GM19351 (cell line): ENCODE measurements at regions not wholly inside any gene's neighbourhood (a gene's known extent, or its start where the extent isn't known, plus 50 kb on each side); places are given as distances from the start of the nearest gene placed in this dataset.
A peak's percentile ranks its signal among the peaks of the same experiment; 100 is the strongest.
"Not testable (repeated sequence)": the region's sequence is repeated elsewhere in the genome, so short reads cannot be mapped to it uniquely, and the experiment has no call there.

Experiments
- ATAC-seq: cut with Tn5 transposase; IDR thresholded peaks from one replicate; pipeline ENCODE4 v1.9.1; 2021; ENCODE audit warnings: mild to moderate bottlenecking, moderate library complexity; ENCODE audit not compliant: unreplicated experiment

- no peak for ATAC-seq
These were observed 165.9 kb upstream of the ARHGAP5 start for GRCh38 chr14:31911160-31911559.

- ATAC-seq, result no peak
These were observed 163.7 kb upstream of the ARHGAP5 start for GRCh38 chr14:31913370-31913769.

DNA sequence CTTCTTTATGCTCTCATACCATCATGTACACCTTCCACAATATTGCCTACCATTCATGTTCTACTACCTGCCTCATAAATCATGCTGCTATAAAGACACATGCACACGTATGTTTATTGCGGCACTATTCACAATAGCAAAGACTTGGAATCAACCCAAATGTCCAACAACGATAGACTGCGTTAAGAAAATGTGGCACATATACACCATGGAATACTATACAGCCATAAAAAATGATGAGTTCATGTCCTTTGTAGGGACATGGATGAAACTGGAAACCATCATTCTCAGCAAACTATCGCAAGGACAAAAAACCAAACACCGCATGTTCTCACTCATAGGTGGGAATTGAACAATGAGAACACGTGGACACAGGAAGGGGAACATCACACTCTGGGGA is 158.8 kb upstream of the ARHGAP5 start:
- ATAC-seq, result not testable (repeated sequence)

GRCh38 chr14:31920001-31920400 is 157.1 kb upstream of the ARHGAP5 start:
- no peak for ATAC-seq

DNA sequence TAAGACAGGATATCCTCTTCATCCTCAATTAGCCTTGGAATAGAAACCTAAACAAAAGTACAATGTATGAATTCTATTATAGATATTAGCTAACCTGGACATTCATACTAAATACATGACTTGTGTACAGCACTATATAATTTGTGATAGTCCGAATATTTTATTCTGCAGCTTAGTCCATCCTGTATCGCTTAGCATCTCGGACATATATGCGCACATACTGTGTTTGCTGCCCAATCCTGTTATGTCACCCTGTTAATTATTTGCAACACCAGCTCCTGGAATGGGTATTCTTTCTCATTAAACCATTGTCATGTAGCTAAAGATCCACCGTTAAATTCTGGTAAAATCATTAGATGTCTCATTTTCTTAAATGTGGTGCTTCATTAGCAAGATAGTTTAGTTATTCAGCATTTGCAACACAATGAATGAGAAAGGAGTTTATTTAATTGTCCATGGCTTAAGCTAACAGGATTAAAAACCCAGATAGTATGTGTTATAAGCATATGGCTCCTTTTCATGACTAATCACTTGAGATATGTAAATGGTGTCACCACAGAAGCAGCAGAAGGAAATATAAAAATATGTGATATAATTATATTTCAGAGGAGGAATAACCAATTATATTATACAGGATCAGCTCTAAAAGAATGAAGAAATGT is 156.0 kb upstream of the ARHGAP5 start:
- ATAC-seq, result no peak

- ATAC-seq, result no peak
These were observed 155.4 kb upstream of the ARHGAP5 start for GRCh38 chr14:31921721-31922120.

DNA sequence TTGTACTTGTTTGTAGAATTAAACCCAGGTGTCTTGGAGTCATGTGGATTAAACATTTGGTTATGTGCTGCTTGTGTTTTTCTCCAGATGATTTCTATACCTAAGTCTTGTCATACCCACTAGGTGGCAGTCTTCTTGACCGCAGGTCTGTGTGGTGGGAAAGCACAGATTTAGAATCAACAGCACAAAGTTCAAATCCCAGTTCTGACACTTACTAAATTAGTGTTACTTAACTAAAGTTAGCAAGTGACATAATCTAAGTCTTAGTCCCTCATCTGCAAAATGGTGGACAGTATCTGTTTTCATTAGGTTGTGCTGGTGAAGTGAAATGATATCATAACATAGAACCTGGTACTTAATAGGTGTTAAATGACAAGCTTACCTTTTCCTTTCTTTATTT is 151.0 kb upstream of the ARHGAP5 start:
- peak; percentile 69 for ATAC-seq

GRCh38 chr14:31926652-31927347 is 150.3 kb upstream of the ARHGAP5 start:
- no peak for ATAC-seq

DNA sequence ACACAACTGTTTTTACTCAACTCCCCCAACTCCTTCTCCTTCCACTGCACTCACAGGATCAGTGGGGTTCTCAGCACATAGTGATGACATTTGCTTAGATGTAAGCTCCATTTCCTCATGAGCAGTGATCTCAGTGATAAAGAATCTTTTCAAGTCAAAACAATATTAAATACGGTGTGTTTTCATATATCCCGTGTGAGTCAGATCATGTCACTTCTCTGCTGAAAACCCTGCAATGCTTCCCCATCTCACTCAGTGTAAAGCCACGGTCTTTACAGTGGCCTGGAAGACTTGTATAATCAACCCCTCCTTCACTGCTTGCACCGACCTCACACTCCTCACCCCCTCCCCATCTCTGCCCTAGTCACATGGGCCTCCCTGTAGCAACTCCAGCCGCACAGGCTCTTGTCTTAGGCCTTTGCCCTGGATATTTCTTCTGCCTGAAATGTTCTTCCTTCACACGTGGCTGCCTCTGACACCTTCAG is 149.7 kb upstream of the ARHGAP5 start:
- ATAC-seq, result no peak

- ATAC-seq, result no peak
These were observed 147.0 kb upstream of the ARHGAP5 start for GRCh38 chr14:31930070-31930469.

DNA sequence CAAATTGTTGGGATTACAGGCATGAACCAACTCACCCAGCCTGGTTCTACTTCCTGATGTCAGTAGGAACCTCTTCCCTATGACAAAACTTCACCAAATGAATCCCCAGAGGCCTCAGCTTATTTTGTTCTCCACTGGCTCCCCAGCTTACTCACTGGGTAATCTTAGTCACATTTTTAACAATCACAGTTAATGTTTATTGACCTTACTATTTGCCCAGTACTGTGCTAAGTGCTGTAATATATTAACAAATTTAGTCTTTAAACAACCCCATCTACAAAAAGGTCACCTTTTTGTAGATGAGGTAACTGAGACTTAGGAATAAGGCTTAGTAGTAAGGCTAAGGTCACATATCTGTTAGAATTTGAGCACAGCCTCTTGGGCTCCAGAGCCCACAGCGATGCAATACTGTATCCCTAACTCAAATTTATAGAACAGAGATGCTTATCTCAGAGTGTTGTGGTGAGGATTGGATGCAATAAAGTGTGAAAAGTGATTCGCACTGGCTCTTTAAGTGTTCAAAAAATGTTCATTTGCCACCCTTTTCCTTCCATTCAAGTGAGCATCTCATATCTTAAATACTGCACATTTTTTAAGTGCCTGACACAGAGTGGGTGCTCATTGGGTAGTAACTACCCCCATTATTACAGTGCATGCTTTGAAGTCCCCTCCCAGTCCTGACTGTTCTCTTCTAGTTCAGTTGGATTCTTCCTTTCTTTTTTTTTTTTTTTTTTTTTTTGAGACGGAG is 146.4 kb upstream of the ARHGAP5 start:
- no peak for ATAC-seq

DNA sequence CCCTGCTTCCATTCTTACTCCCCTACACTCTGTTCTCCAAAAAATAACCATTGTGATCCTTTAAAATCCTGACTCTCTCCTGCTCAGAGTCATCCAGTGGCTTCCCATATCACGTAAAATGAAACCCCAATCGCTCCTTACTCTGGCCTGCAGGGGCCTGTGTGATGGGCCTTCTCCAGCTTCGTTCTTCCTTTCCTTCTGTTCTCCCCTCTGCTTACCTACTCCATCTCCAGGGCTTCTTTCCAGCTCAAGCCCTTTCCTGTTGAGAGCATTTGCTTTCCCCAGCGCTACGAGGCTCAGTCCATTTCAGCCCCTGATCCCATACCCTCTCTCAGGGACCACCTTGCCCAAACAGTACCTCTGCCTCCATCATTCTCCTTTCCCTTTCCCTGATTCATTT is 144.4 kb upstream of the ARHGAP5 start:
- ATAC-seq, result no peak

DNA sequence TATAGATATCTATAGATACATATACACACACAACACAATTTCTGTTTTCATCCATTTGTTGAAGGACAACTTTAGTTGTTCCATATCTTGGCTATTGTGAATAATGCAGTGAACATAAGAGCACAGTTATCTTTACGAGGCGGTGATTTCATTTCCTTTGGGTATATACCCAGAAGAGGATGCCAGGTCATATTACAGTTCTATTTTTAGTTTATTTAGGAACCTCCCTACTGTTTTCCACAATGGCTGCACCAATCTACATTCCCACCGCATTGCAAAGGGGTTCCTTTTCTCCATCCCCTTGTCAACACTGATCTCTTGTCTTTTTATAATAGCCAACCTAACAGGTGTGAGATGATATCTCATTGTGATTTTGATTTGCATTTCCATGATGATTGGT is 143.4 kb upstream of the ARHGAP5 start:
- ATAC-seq, result no peak

- no peak for ATAC-seq
These were observed 142.3 kb upstream of the ARHGAP5 start for GRCh38 chr14:31934767-31935266.

DNA sequence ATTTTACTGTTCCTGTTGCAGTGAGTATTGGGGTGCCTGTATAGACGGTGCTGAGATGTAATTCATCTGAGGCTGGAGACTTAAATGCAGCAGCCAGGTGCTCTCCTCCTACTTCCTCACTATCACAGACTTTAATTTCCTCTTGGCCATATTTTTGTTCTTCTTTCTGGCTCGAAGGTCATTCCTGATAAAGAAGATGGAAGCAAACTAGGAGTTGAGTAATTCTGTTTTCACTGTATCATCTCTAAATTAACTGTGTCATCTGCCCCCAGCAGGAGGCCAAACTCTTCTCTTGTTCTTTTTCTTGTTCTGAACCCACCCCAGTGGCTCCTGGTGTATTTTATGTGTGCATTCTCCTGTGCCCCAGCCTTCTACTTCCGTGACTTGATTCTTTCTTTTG is 141.7 kb upstream of the ARHGAP5 start:
- no peak for ATAC-seq

GRCh38 chr14:31936115-31936514 is 141.0 kb upstream of the ARHGAP5 start:
- ATAC-seq, result no peak

DNA sequence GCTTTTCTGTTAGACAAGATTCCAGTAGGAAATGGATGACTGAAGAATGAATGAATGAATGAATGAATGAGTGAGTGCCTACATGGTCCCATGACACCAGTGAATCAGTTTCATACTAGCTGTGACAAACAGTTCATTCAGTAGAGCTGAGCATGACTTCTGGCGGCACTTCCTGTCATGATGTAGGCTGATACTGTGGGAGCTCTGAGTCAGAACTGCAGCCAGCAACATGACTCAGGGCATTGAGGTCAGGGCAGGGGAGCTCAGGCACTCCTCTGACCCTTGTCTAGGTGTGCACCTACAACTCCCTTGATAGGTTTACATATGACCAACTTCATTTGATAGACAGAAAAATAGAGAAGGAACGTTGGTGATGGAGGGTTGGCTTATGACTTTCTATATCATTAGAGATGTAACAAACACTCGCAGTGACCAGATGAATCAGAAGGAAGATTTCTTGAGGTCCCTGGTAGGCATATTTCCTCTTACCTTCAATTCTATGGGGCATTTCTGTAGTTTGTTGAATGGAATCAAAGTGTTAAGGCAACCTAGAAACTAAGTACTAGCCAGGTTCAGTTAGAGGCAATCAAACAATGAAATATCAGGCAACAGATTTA is 139.3 kb upstream of the ARHGAP5 start:
- peak; percentile 100 for ATAC-seq

DNA sequence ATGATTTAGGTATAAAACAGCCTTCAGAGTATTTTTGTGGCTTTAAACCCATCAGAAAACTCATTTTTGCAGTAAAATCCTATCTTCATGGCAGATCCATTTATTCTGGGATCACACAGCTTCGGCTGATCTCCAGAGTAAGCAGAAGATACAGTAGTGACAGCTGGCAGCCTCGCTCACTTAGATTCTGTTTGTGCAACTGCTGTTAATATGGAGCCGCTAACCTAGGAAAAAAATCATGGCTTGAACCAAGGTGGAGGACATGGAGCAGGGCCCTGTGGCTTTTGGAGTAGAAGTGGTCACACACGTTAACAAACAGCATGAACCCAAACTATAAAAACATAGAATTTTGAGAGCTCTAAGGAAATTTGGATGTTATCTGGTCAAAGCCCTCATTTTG is 137.2 kb upstream of the ARHGAP5 start:
- ATAC-seq, result no peak

GRCh38 chr14:31941487-31941886 is 135.6 kb upstream of the ARHGAP5 start:
- no peak for ATAC-seq

DNA sequence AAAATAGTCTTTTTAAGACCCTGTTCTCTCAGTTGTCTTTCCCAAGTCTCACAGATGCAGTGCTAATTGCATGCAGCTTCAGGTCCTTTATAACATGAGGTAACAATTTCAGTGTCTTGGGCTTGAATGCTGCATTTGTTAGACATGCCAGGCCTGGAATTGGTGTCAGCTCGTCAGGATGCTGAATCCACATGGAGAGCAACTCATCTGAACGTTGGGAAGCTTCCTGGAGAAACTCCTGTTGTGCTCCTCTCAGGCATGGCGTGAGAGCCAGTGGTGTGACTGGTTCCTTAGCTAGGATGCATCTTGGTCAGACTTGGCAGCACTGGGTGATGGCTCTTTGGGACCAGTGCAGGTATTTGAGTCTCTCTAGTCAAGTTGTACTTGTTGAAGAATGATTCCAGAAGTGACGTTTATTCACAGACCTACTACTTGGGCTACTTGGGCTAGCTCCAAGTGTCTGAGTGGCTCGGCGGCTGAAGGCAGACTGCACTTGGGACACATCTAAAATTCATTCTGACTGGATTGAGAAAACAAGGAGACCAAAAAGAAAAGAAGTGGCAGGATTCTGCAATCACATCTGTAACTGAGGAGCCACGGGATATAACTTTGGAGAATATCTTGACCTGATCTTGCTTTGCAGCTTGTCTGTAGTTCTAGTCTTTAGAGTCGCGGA is 134.8 kb upstream of the ARHGAP5 start:
- no peak for ATAC-seq
